HL-60 (cell line): ENCODE measurements at regions not wholly inside any gene's neighbourhood (a gene's known extent, or its start where the extent isn't known, plus 50 kb on each side); places are given as distances from the start of the nearest gene placed in this dataset.
A peak's percentile ranks its signal among the peaks of the same experiment; 100 is the strongest.

ENCODE experiments used
- DNase-seq, 2 experiments: peaks; one replicate each; pipeline ENCODE4 v3.0.0-alpha.2; 2010 to 2020; ENCODE audit warnings: low read depth in 1 of 2, low spot score in 1 of 2
- H3K27ac ChIP-seq: fragments of 250-450 bp; sonication (Bioruptor Pico); replicated peaks from 2 replicates; pipeline ENCODE4 v1.5.1; 2020; ENCODE audit warnings: mild to moderate bottlenecking, moderate library complexity
- H3K27me3 ChIP-seq: fragments of 250-450 bp; sonication (Bioruptor Pico); 2 replicates; pipeline ENCODE4 v1.5.1; 2021; ENCODE audit warnings: mild to moderate bottlenecking, moderate library complexity; ENCODE audit not compliant: insufficient read depth, poor library complexity, severe bottlenecking
- H3K4me3 ChIP-seq: replicated peaks from 2 replicates; pipeline ENCODE4 v1.5.1; 2011; ENCODE audit warnings: mild to moderate bottlenecking, control low read depth, low read length; ENCODE audit not compliant: insufficient read depth
- CTCF ChIP-seq: IDR thresholded peaks from one replicate; pipeline ENCODE4 v1.5.1; 2011; ENCODE audit warnings: low read length, control low read depth, inconsistent platforms; ENCODE audit not compliant: insufficient read depth
- GABPA ChIP-seq: IDR thresholded peaks from 2 replicates; pipeline ENCODE4 v1.6.1; 2012; ENCODE audit warnings: low read depth
- POLR2AphosphoS5 ChIP-seq: IDR thresholded peaks from 2 replicates; pipeline ENCODE4 v1.6.1; 2012; ENCODE audit warnings: low read depth
- REST ChIP-seq: IDR thresholded peaks from 2 replicates; pipeline ENCODE4 v1.6.1; 2012; ENCODE audit warnings: low read depth; ENCODE audit not compliant: insufficient replicate concordance
- SPI1 ChIP-seq: IDR thresholded peaks from 2 replicates; pipeline ENCODE4 v1.6.1; 2012; ENCODE audit warnings: low read depth, mild to moderate bottlenecking, borderline replicate concordance

GRCh38 chr15:79378394-79379109, 53.6 kb upstream of the MINAR1 start:
- DNase-seq: peak in 1 of 2 experiments; percentile 39
- Histone ChIP-seq H3K27ac (no peak overlapping the region), H3K27me3 (no peaks in the 10 kb centered on the region), H3K4me3 (no peak overlapping the region)
- TF ChIP-seq SPI1: no peak
- TF ChIP-seq CTCF: no peak
- no peak for TF ChIP-seq POLR2AphosphoS5
- TF ChIP-seq REST: no peak
- TF ChIP-seq GABPA: no peak

GRCh38 chr15:79380755-79381497, 51.2 kb upstream of the MINAR1 start:
- Histone ChIP-seq H3K27ac (no peak overlapping the region), H3K27me3 (no peaks in the 10 kb centered on the region), H3K4me3 (no peak overlapping the region)
- DNase-seq: peak; percentile 39 to 71
- TF ChIP-seq GABPA (no peak), CTCF (peak; percentile 73), POLR2AphosphoS5 (no peak), REST (no peak), SPI1 (no peak)

GRCh38 chr15:79381593-79381992, 50.5 kb upstream of the MINAR1 start:
- Histone ChIP-seq H3K4me3 (no peak overlapping the region), H3K27ac (no peak overlapping the region), H3K27me3 (no peaks in the 10 kb centered on the region)
- DNase-seq: no peak
- no peak for TF ChIP-seq CTCF
- TF ChIP-seq SPI1: no peak
- no peak for TF ChIP-seq REST
- no peak for TF ChIP-seq POLR2AphosphoS5
- no peak for TF ChIP-seq GABPA
